NCI-H1092 (cell line): ENCODE measurements at regions not wholly inside any gene's neighbourhood (a gene's known extent, or its start where the extent isn't known, plus 50 kb on each side); places are given as distances from the start of the nearest gene placed in this dataset.
"Not testable (repeated sequence)": the region's sequence is repeated elsewhere in the genome, so short reads cannot be mapped to it uniquely, and the experiment has no call there.

Source experiments
- DNase-seq: peaks from one replicate; lab custom pipeline; 2025; lab: John Stamatoyannopoulos, UW

- DNase-seq: no peak
Observed at GRCh38 chr14:53399057-53399456, 245.9 kb upstream of the DDHD1 start.

GRCh38 chr14:53398616-53399015, 245.5 kb upstream of the DDHD1 start:
- DNase-seq: no peak

- not testable (repeated sequence) for DNase-seq
Observed at GRCh38 chr14:53395267-53395666, 242.1 kb upstream of the DDHD1 start.

GRCh38 chr14:53391631-53392285, 238.6 kb upstream of the DDHD1 start:
- DNase-seq: no peak

- DNase-seq: no peak
Observed at GRCh38 chr14:53391156-53391555, 238.0 kb upstream of the DDHD1 start.

- no peak for DNase-seq
Observed at GRCh38 chr14:53390008-53390407, 236.9 kb upstream of the DDHD1 start.

GRCh38 chr14:53389202-53389601, 236.1 kb upstream of the DDHD1 start:
- DNase-seq: no peak

GRCh38 chr14:53386362-53386761, 233.2 kb upstream of the DDHD1 start:
- DNase-seq: no peak

GRCh38 chr14:53384536-53384935, 231.4 kb upstream of the DDHD1 start:
- DNase-seq: no peak

- no peak for DNase-seq
Observed at GRCh38 chr14:53384073-53384472, 230.9 kb upstream of the DDHD1 start.

GRCh38 chr14:53381895-53382294, 228.8 kb upstream of the DDHD1 start:
- no peak for DNase-seq

GRCh38 chr14:53380867-53381225, 227.7 kb upstream of the DDHD1 start:
- no peak for DNase-seq

- DNase-seq: no peak
Observed at GRCh38 chr14:53380052-53380866, 227.1 kb upstream of the DDHD1 start.

GRCh38 chr14:53378142-53378541, 225.0 kb upstream of the DDHD1 start:
- DNase-seq: no peak

GRCh38 chr14:53376064-53376463, 222.9 kb upstream of the DDHD1 start:
- no peak for DNase-seq

- DNase-seq: no peak
Observed at GRCh38 chr14:53375599-53375998, 222.5 kb upstream of the DDHD1 start.

GRCh38 chr14:53368711-53369201, 215.6 kb upstream of the DDHD1 start:
- DNase-seq: no peak

- DNase-seq: no peak
Observed at GRCh38 chr14:53368066-53368465, 214.9 kb upstream of the DDHD1 start.

GRCh38 chr14:53367644-53368026, 214.5 kb upstream of the DDHD1 start:
- DNase-seq: no peak

GRCh38 chr14:53365486-53366130, 212.5 kb upstream of the DDHD1 start:
- no peak for DNase-seq

- not testable (repeated sequence) for DNase-seq
Observed at GRCh38 chr14:53362916-53363315, 209.8 kb upstream of the DDHD1 start.

- DNase-seq: no peak
Observed at GRCh38 chr14:53360829-53361228, 207.7 kb upstream of the DDHD1 start.

GRCh38 chr14:53358166-53358565, 205.0 kb upstream of the DDHD1 start:
- DNase-seq: no peak
